ENCODE measurements at regions not wholly inside any gene's neighbourhood (a gene's known extent, or its start where the extent isn't known, plus 50 kb on each side); places are given as distances from the start of the nearest gene placed in this dataset.
A peak's percentile ranks its signal among the peaks of the same experiment; 100 is the strongest.

GRCh38 chr5:38783011-38783561, 62.7 kb upstream of the OSMR start (continued):
- TF ChIP-seq ZSCAN5A (tag by site-specific recombination; IDR thresholded peaks at IDR 0.05) = peak; percentile 50
- peak; percentile 97 for TF ChIP-seq ZBTB44 (tag by site-specific recombination; IDR thresholded peaks at IDR 0.05)
- TF ChIP-seq SP2 (tag by site-specific recombination; IDR thresholded peaks at IDR 0.05) = peak; percentile 49
- peak; percentile 98 for TF ChIP-seq ZNF24 (tag by site-specific recombination; IDR thresholded peaks at IDR 0.05)
- no peak for TF ChIP-seq AEBP2 (tag by site-specific recombination; IDR thresholded peaks at IDR 0.05; ENCODE audit: borderline replicate concordance)
- TF ChIP-seq HIC1 (tag by site-specific recombination; IDR thresholded peaks at IDR 0.05) = no peak
- TF ChIP-seq KLF8 (tag by site-specific recombination; IDR thresholded peaks at IDR 0.05) = peak; percentile 95
- TF ChIP-seq ZBTB6 (tag by site-specific recombination; IDR thresholded peaks at IDR 0.05) = peak; percentile 90
- TF ChIP-seq REPIN1 (tag by site-specific recombination; IDR thresholded peaks at IDR 0.05; ENCODE audit: low read depth) = no peak; the same call in 1 of the 2 replicates
- peak; percentile 32 for TF ChIP-seq ZNF654 (tag by site-specific recombination; IDR thresholded peaks at IDR 0.05; ENCODE audit: low read depth)
- TF ChIP-seq EGR2 (tag by site-specific recombination; IDR thresholded peaks at IDR 0.05; ENCODE audit: low read depth) = no peak
- peak; percentile 93 for TF ChIP-seq ZNF2 (tag by site-specific recombination; IDR thresholded peaks at IDR 0.05)
- peak; percentile 83 for TF ChIP-seq PRDM10 (tag by site-specific recombination; IDR thresholded peaks at IDR 0.05)
- TF ChIP-seq ZNF449 (tag by site-specific recombination; IDR thresholded peaks at IDR 0.05) = peak; percentile 58; the same call in 1 of the 2 replicates
- TF ChIP-seq ZNF843 (tag by site-specific recombination; IDR thresholded peaks at IDR 0.05) = peak; percentile 97
- 0 out of 2 replicates have a peak, but pooled peaks have one; percentile 46 for TF ChIP-seq ZBTB1 (tag by site-specific recombination; IDR thresholded peaks at IDR 0.05)
- TF ChIP-seq GFI1B (tag by site-specific recombination; IDR thresholded peaks at IDR 0.05) = 0 out of 2 replicates have a peak, but pooled peaks have one; percentile 12
- peak; percentile 79 for TF ChIP-seq SP3 (tag by site-specific recombination; IDR thresholded peaks at IDR 0.05)
- peak; percentile 21; the same call in 1 of the 2 replicates for TF ChIP-seq CTCF (tag by site-specific recombination; IDR thresholded peaks at IDR 0.05)
- peak; percentile 99 for TF ChIP-seq SP7 (tag by site-specific recombination; IDR thresholded peaks at IDR 0.05)
- TF ChIP-seq YY1 (tag by site-specific recombination; IDR thresholded peaks at IDR 0.05) = peak; percentile 78
- no peak for TF ChIP-seq ZNF426 (tag by site-specific recombination; IDR thresholded peaks at IDR 0.05)
